ENCODE measurements at regions not wholly inside any gene's neighbourhood (a gene's known extent, or its start where the extent isn't known, plus 50 kb on each side); places are given as distances from the start of the nearest gene placed in this dataset.

DNA sequence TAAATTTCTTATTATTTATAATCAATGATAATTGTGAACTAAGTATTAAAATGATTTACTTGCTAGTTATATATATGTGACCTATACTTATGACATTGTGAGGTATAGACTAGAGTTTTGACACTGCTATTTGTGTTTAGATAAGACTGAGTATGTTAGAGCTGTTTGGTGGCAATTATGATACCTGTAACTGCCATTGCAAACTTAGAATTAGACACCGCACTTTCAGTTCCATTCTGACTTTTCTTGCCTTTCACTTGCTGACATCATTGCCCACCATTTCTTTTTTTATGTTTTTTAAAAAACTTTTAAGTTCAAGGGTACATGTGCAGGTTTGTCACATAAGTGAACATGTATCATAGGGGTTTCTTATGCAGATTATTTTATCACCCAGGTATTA, 214.5 kb downstream of the MBL2 start:
- H2AFZ ChIP-seq (ENCODE audit: low read depth, low read length) = no peak overlapping the region
- H3K9me3 ChIP-seq (ENCODE audit: low read length) = no peaks in the 10 kb centered on the region
- no peaks in the 10 kb centered on the region for H3K9me2 ChIP-seq (ENCODE audit: insufficient read depth, low read length)
- no peak overlapping the region for H3K27ac ChIP-seq (ENCODE audit: low read length)
- H3K4me3 ChIP-seq (ENCODE audit: low read length) = no peak overlapping the region
- no peak overlapping the region for H3K9ac ChIP-seq (ENCODE audit: low read length)
- TF ChIP-seq POLR2AphosphoS5 (IDR thresholded peaks at IDR 0.05) (no peak), TAF1 (IDR thresholded peaks at IDR 0.05; ENCODE audit: low read depth) (no peak), EP300 (conservative IDR thresholded peaks at IDR 0.05; ENCODE audit: poor library complexity, severe bottlenecking) (no peak), EZH2 (IDR thresholded peaks at IDR 0.05; ENCODE audit: borderline replicate concordance, insufficient read depth, low read length, poor library complexity, severe bottlenecking) (no peak), SMC3 (conservative IDR thresholded peaks at IDR 0.05; ENCODE audit: poor library complexity) (no peak), RAD21 (conservative IDR thresholded peaks at IDR 0.05) (no peak), MXI1 (conservative IDR thresholded peaks at IDR 0.05; ENCODE audit: poor library complexity, severe bottlenecking) (no peak)
- TF ChIP-seq, protein P1, sequence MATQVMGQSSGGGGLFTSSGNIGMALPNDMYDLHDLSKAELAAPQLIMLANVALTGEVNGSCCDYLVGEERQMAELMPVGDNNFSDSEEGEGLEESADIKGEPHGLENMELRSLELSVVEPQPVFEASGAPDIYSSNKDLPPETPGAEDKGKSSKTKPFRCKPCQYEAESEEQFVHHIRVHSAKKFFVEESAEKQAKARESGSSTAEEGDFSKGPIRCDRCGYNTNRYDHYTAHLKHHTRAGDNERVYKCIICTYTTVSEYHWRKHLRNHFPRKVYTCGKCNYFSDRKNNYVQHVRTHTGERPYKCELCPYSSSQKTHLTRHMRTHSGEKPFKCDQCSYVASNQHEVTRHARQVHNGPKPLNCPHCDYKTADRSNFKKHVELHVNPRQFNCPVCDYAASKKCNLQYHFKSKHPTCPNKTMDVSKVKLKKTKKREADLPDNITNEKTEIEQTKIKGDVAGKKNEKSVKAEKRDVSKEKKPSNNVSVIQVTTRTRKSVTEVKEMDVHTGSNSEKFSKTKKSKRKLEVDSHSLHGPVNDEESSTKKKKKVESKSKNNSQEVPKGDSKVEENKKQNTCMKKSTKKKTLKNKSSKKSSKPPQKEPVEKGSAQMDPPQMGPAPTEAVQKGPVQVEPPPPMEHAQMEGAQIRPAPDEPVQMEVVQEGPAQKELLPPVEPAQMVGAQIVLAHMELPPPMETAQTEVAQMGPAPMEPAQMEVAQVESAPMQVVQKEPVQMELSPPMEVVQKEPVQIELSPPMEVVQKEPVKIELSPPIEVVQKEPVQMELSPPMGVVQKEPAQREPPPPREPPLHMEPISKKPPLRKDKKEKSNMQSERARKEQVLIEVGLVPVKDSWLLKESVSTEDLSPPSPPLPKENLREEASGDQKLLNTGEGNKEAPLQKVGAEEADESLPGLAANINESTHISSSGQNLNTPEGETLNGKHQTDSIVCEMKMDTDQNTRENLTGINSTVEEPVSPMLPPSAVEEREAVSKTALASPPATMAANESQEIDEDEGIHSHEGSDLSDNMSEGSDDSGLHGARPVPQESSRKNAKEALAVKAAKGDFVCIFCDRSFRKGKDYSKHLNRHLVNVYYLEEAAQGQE (IDR thresholded peaks at IDR 0.05; ENCODE audit: borderline replicate concordance) = no peak
- TF ChIP-seq, protein P2, sequence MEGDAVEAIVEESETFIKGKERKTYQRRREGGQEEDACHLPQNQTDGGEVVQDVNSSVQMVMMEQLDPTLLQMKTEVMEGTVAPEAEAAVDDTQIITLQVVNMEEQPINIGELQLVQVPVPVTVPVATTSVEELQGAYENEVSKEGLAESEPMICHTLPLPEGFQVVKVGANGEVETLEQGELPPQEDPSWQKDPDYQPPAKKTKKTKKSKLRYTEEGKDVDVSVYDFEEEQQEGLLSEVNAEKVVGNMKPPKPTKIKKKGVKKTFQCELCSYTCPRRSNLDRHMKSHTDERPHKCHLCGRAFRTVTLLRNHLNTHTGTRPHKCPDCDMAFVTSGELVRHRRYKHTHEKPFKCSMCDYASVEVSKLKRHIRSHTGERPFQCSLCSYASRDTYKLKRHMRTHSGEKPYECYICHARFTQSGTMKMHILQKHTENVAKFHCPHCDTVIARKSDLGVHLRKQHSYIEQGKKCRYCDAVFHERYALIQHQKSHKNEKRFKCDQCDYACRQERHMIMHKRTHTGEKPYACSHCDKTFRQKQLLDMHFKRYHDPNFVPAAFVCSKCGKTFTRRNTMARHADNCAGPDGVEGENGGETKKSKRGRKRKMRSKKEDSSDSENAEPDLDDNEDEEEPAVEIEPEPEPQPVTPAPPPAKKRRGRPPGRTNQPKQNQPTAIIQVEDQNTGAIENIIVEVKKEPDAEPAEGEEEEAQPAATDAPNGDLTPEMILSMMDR (IDR thresholded peaks at IDR 0.05; ENCODE audit: poor library complexity, severe bottlenecking) = no peak
- no peaks in the 10 kb centered on the region for H3K79me2 ChIP-seq (replicated peaks; ENCODE audit: insufficient read depth, low read length)
- no peaks in the 10 kb centered on the region for H3K27me3 ChIP-seq (ENCODE audit: insufficient read depth, low read depth, low read length)
- H3K4me2 ChIP-seq (ENCODE audit: low read length) = no peak overlapping the region
- H4K20me1 ChIP-seq (ENCODE audit: insufficient read depth) = no peaks in the 10 kb centered on the region
- H3K36me3 ChIP-seq (ENCODE audit: insufficient read depth, low read length) = no peaks in the 10 kb centered on the region
- H3F3A ChIP-seq (ENCODE audit: insufficient read depth, low read length, poor library complexity, severe bottlenecking) = no peaks in the 10 kb centered on the region

DNA sequence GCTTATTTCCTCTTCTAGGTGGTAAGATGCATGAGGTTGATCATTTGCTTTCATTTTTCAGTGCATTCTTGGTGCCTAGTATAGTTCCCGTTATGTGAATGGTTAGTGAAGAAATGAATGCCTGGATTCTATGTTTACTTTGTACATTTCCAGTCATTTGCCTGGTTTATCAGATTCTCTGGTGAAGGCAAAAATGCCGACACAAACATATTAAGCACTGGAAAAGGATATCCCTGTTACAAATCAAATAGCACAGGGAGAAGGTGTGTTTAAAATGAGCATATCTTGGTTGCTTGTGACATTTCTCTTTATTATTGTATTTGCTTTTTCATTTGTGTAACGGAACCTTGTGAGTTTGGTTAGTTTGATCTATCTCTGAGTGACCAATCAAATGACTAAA, 211.3 kb downstream of the MBL2 start:
- no peaks in the 10 kb centered on the region for H3K27me3 ChIP-seq (ENCODE audit: insufficient read depth, low read depth, low read length)
- no peak overlapping the region for H3K4me3 ChIP-seq (ENCODE audit: low read length)
- no peaks in the 10 kb centered on the region for H3K9me2 ChIP-seq (ENCODE audit: insufficient read depth, low read length)
- TF ChIP-seq EP300 (conservative IDR thresholded peaks at IDR 0.05; ENCODE audit: poor library complexity, severe bottlenecking) = no peak
- TF ChIP-seq TAF1 (IDR thresholded peaks at IDR 0.05; ENCODE audit: low read depth) = no peak
- TF ChIP-seq EZH2 (IDR thresholded peaks at IDR 0.05; ENCODE audit: borderline replicate concordance, insufficient read depth, low read length, poor library complexity, severe bottlenecking) = no peak
- TF ChIP-seq, protein P2 (IDR thresholded peaks at IDR 0.05; ENCODE audit: poor library complexity, severe bottlenecking) = no peak
- TF ChIP-seq SMC3 (conservative IDR thresholded peaks at IDR 0.05; ENCODE audit: poor library complexity) = no peak
- no peak for TF ChIP-seq RAD21 (conservative IDR thresholded peaks at IDR 0.05)
- TF ChIP-seq POLR2AphosphoS5 (IDR thresholded peaks at IDR 0.05) = no peak
- TF ChIP-seq MXI1 (conservative IDR thresholded peaks at IDR 0.05; ENCODE audit: poor library complexity, severe bottlenecking) = no peak
- TF ChIP-seq, protein P1 (IDR thresholded peaks at IDR 0.05; ENCODE audit: borderline replicate concordance) = no peak
- no peak overlapping the region for H3K9ac ChIP-seq (ENCODE audit: low read length)
- H3K9me3 ChIP-seq (ENCODE audit: low read length) = no peaks in the 10 kb centered on the region
- H2AFZ ChIP-seq (ENCODE audit: low read depth, low read length) = no peak overlapping the region
- no peaks in the 10 kb centered on the region for H3K36me3 ChIP-seq (ENCODE audit: insufficient read depth, low read length)
- H3K27ac ChIP-seq (ENCODE audit: low read length) = no peak overlapping the region
- no peaks in the 10 kb centered on the region for H4K20me1 ChIP-seq (ENCODE audit: insufficient read depth)
- H3F3A ChIP-seq (ENCODE audit: insufficient read depth, low read length, poor library complexity, severe bottlenecking) = no peaks in the 10 kb centered on the region
- no peak overlapping the region for H3K4me2 ChIP-seq (ENCODE audit: low read length)
- H3K79me2 ChIP-seq (replicated peaks; ENCODE audit: insufficient read depth, low read length) = no peaks in the 10 kb centered on the region

Data from neural cell (in vitro differentiated cells).